ENCODE measurements at regions not wholly inside any gene's neighbourhood (a gene's known extent, or its start where the extent isn't known, plus 50 kb on each side); places are given as distances from the start of the nearest gene placed in this dataset.

DNA sequence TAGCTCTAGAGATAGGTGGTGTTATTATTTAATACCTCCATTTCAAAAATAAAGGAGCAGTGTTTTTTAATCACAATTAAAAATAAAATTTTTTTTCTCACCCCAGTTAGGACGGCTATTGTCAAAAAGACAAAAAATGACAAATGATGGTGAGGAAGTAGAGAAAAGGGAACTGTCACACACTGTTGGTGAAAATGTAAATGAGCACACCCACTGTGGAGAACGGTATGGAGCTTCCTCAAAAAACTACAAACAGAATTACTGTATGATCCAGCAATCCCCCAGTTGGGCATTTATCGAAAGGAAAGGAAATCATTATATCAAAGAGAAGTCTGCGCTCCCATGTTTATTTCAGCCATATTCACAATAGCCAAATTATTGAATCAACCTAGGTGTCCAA, 148.7 kb upstream of the NR5A2 start:
- Histone ChIP-seq H4K20me1 (ENCODE audit: low read depth, low read length) (no peaks in the 10 kb centered on the region), H3K4me3 (ENCODE audit: insufficient read depth, low read length, poor library complexity, severe bottlenecking) (no peak overlapping the region), H3K27ac (ENCODE audit: low read depth, low read length) (no peak overlapping the region), H3K79me2 (ENCODE audit: insufficient read depth, low read length) (no peaks in the 10 kb centered on the region), H3K36me3 (ENCODE audit: low read length) (no peaks in the 10 kb centered on the region), H3K9ac (ENCODE audit: low read length) (no peak overlapping the region), H3K4me2 (ENCODE audit: low read depth, low read length, poor library complexity, severe bottlenecking) (no peak overlapping the region), H2AFZ (ENCODE audit: low read depth, low read length, severe bottlenecking) (no peak overlapping the region), H3F3A (ENCODE audit: insufficient read depth) (no peaks in the 10 kb centered on the region), H3K27me3 (ENCODE audit: low read length) (no peaks in the 10 kb centered on the region), H3K9me2 (replicated peaks; ENCODE audit: insufficient read depth, low read length) (no peaks in the 10 kb centered on the region), H3K9me3 (ENCODE audit: insufficient read depth, low read length) (no peaks in the 10 kb centered on the region)
- TF ChIP-seq EZH2phosphoT487 (conservative IDR thresholded peaks at IDR 0.05; ENCODE audit: low read length), result no peak

DNA sequence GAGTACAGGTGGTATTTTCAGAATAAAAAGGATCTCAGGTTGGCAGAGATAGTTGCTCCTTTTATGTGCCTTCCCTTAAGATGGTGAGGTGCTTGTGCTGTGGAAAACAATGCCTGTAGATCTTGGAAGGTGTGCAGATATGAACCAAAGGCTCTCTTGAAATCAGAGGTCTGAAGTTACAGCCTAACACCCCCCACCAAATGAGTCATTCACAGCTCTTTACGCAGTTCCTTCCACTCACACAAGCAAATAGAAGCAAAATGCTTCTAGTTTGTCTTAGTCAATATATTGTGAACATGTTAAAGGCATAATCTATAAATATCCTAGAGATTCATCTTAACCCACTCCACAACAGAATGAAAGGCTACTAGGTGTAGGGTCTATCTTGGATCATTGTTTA, 128.9 kb upstream of the NR5A2 start:
- H3K36me3 ChIP-seq (ENCODE audit: low read length), result no peaks in the 10 kb centered on the region
- no peaks in the 10 kb centered on the region for H3F3A ChIP-seq (ENCODE audit: insufficient read depth)
- no peak for TF ChIP-seq EZH2phosphoT487 (conservative IDR thresholded peaks at IDR 0.05; ENCODE audit: low read length)
- TF ChIP-seq, protein P1, sequence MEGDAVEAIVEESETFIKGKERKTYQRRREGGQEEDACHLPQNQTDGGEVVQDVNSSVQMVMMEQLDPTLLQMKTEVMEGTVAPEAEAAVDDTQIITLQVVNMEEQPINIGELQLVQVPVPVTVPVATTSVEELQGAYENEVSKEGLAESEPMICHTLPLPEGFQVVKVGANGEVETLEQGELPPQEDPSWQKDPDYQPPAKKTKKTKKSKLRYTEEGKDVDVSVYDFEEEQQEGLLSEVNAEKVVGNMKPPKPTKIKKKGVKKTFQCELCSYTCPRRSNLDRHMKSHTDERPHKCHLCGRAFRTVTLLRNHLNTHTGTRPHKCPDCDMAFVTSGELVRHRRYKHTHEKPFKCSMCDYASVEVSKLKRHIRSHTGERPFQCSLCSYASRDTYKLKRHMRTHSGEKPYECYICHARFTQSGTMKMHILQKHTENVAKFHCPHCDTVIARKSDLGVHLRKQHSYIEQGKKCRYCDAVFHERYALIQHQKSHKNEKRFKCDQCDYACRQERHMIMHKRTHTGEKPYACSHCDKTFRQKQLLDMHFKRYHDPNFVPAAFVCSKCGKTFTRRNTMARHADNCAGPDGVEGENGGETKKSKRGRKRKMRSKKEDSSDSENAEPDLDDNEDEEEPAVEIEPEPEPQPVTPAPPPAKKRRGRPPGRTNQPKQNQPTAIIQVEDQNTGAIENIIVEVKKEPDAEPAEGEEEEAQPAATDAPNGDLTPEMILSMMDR (IDR thresholded peaks at IDR 0.05; ENCODE audit: insufficient read depth, low read length, poor library complexity, severe bottlenecking), result no peak
- H3K9me3 ChIP-seq (ENCODE audit: insufficient read depth, low read length), result no peaks in the 10 kb centered on the region
- H4K20me1 ChIP-seq (ENCODE audit: low read depth, low read length), result no peaks in the 10 kb centered on the region
- H3K79me2 ChIP-seq (ENCODE audit: insufficient read depth, low read length), result no peaks in the 10 kb centered on the region
- H3K27ac ChIP-seq (ENCODE audit: low read depth, low read length), result no peak overlapping the region
- H3K9me2 ChIP-seq (replicated peaks; ENCODE audit: insufficient read depth, low read length), result no peaks in the 10 kb centered on the region
- H3K9ac ChIP-seq (ENCODE audit: low read length), result no peak overlapping the region
- no peak overlapping the region for H2AFZ ChIP-seq (ENCODE audit: low read depth, low read length, severe bottlenecking)
- H3K4me3 ChIP-seq (ENCODE audit: insufficient read depth, low read length, poor library complexity, severe bottlenecking), result no peak overlapping the region
- H3K27me3 ChIP-seq (ENCODE audit: low read length), result no peaks in the 10 kb centered on the region
- H3K4me2 ChIP-seq (ENCODE audit: low read depth, low read length, poor library complexity, severe bottlenecking), result no peak overlapping the region

DNA sequence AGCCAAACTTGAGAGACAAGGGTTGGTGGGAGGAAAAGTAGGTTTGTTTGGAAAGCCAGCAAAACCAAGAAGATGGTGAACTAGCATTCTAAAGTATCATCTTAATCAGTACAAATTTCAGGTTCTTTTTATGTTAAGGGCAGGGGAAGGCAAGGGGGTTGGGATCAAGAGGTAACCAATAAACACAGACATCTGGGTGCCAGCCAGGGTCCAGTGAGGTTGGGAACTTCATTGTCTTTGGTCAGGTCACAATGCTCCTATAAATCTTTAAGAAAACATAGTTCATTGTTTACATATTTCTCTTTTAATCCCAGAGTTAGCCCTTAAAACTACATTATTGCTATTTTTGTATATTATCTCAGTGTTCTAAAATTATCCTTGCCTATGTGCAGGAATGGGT, 126.2 kb upstream of the NR5A2 start:
- Histone ChIP-seq H3F3A (ENCODE audit: insufficient read depth) (no peaks in the 10 kb centered on the region), H3K4me2 (ENCODE audit: low read depth, low read length, poor library complexity, severe bottlenecking) (no peak overlapping the region), H3K27ac (ENCODE audit: low read depth, low read length) (no peak overlapping the region), H3K9ac (ENCODE audit: low read length) (no peak overlapping the region), H3K4me3 (ENCODE audit: insufficient read depth, low read length, poor library complexity, severe bottlenecking) (no peak overlapping the region), H4K20me1 (ENCODE audit: low read depth, low read length) (no peaks in the 10 kb centered on the region), H3K36me3 (ENCODE audit: low read length) (no peaks in the 10 kb centered on the region), H3K9me2 (replicated peaks; ENCODE audit: insufficient read depth, low read length) (no peaks in the 10 kb centered on the region), H2AFZ (ENCODE audit: low read depth, low read length, severe bottlenecking) (no peak overlapping the region), H3K9me3 (ENCODE audit: insufficient read depth, low read length) (no peaks in the 10 kb centered on the region), H3K79me2 (ENCODE audit: insufficient read depth, low read length) (no peaks in the 10 kb centered on the region), H3K27me3 (ENCODE audit: low read length) (no peaks in the 10 kb centered on the region)
- no peak for TF ChIP-seq EZH2phosphoT487 (conservative IDR thresholded peaks at IDR 0.05; ENCODE audit: low read length)
- TF ChIP-seq, protein P1 (IDR thresholded peaks at IDR 0.05; ENCODE audit: insufficient read depth, low read length, poor library complexity, severe bottlenecking), result no peak

DNA sequence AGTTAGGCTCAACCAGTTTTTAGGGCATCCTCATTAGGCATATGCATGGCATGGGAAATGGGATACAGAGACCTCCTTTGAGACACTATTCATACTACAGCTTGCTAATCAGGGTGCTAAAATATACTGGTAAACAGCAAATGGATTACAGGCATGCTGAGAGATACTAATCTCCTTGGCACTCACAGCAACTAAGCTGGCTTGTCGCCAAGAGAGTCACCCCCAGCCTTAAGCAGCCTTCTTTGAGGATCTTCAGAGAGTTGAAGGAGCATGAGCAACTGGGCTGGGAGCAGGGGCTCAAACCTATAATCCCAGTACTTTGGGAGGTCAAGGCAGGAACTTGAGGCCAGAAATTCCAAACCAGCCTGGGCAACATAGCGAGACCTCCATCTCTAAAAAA, 120.1 kb upstream of the NR5A2 start:
- Histone ChIP-seq H3K9ac (ENCODE audit: low read length) (no peak overlapping the region), H3K9me2 (replicated peaks; ENCODE audit: insufficient read depth, low read length) (no peaks in the 10 kb centered on the region), H4K20me1 (ENCODE audit: low read depth, low read length) (no peaks in the 10 kb centered on the region), H3K36me3 (ENCODE audit: low read length) (no peaks in the 10 kb centered on the region), H3F3A (ENCODE audit: insufficient read depth) (no peaks in the 10 kb centered on the region), H3K79me2 (ENCODE audit: insufficient read depth, low read length) (no peaks in the 10 kb centered on the region), H3K4me3 (ENCODE audit: insufficient read depth, low read length, poor library complexity, severe bottlenecking) (no peak overlapping the region), H3K27me3 (ENCODE audit: low read length) (no peaks in the 10 kb centered on the region), H3K27ac (ENCODE audit: low read depth, low read length) (no peak overlapping the region), H3K9me3 (ENCODE audit: insufficient read depth, low read length) (no peaks in the 10 kb centered on the region), H3K4me2 (ENCODE audit: low read depth, low read length, poor library complexity, severe bottlenecking) (no peak overlapping the region), H2AFZ (ENCODE audit: low read depth, low read length, severe bottlenecking) (no peak overlapping the region)
- no peak for TF ChIP-seq EZH2phosphoT487 (conservative IDR thresholded peaks at IDR 0.05; ENCODE audit: low read length)
- TF ChIP-seq, protein P1 (IDR thresholded peaks at IDR 0.05; ENCODE audit: insufficient read depth, low read length, poor library complexity, severe bottlenecking), result no peak
